ENCODE measurements at regions not wholly inside any gene's neighbourhood (a gene's known extent, or its start where the extent isn't known, plus 50 kb on each side); places are given as distances from the start of the nearest gene placed in this dataset.

DNA sequence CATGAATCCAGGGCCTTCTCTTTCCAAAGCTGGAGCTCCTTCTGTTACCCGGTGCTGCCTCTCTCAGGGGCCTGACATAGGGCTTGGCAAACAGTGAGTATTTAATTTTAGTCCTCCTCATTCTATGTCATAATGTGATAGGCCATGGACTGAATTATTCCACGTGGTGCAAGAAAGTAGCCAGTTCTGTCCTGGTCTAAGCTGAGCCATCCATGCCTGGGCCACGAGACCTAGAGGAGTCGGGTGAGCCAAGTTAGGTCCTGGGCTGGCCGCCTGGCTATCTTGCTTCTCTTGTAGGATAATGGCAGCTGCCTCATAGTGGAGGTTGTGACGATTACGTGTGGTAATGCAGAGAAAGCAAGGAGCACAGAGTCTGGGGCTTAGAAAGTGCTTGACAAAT lies 170.6 kb downstream of the FAM43A start:
- no peak for TF ChIP-seq POLR2AphosphoS5 (IDR thresholded peaks at IDR 0.05; ENCODE audit: low read depth, low read length)
- no peak for TF ChIP-seq FOXP2 (optimal IDR thresholded peaks at IDR 0.05; ENCODE audit: borderline replicate concordance, extremely low read depth, extremely low read length, insufficient read depth)
- TF ChIP-seq, protein P1, sequence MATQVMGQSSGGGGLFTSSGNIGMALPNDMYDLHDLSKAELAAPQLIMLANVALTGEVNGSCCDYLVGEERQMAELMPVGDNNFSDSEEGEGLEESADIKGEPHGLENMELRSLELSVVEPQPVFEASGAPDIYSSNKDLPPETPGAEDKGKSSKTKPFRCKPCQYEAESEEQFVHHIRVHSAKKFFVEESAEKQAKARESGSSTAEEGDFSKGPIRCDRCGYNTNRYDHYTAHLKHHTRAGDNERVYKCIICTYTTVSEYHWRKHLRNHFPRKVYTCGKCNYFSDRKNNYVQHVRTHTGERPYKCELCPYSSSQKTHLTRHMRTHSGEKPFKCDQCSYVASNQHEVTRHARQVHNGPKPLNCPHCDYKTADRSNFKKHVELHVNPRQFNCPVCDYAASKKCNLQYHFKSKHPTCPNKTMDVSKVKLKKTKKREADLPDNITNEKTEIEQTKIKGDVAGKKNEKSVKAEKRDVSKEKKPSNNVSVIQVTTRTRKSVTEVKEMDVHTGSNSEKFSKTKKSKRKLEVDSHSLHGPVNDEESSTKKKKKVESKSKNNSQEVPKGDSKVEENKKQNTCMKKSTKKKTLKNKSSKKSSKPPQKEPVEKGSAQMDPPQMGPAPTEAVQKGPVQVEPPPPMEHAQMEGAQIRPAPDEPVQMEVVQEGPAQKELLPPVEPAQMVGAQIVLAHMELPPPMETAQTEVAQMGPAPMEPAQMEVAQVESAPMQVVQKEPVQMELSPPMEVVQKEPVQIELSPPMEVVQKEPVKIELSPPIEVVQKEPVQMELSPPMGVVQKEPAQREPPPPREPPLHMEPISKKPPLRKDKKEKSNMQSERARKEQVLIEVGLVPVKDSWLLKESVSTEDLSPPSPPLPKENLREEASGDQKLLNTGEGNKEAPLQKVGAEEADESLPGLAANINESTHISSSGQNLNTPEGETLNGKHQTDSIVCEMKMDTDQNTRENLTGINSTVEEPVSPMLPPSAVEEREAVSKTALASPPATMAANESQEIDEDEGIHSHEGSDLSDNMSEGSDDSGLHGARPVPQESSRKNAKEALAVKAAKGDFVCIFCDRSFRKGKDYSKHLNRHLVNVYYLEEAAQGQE (IDR thresholded peaks at IDR 0.05; ENCODE audit: insufficient read depth in 1 of 2, low read depth in 2 of 2, low read length in 2 of 2): no peak
- no peak for TF ChIP-seq TAF1 (IDR thresholded peaks at IDR 0.05; ENCODE audit: borderline replicate concordance, insufficient read depth, low read length)
- no peak for TF ChIP-seq SIN3A (IDR thresholded peaks at IDR 0.05; ENCODE audit: borderline replicate concordance, insufficient read depth, low read length)

DNA sequence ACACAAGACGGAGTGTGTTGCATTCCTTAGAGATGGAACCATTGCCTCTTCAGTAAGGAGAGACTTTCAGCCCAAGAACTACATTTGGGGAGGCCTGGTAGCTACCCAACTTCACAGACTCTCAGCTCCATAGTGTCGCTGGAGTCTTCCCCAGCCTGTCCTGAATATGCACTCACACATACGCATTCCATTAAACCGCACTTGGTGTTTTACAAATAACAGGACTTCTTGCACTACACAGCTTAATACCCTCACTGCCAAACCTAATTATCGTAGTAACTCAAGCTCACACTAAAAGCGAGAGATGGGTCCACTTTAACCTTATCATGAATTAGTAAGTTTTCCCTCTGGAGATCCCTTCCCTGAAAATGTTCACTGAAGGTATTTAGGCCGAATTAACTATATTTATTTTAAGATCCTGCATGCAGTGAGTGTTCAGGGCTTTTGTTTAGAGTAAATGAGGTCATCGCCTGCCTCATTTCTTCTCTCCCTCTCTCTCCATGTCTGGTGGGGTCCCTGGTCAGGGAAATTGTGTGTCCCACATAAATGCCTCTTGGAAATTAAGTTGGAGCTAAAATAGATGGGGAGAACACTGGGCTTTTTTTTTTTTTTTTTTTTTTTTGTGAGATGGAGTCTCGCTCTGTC lies 171.9 kb downstream of the FAM43A start:
- TF ChIP-seq TAF1 (IDR thresholded peaks at IDR 0.05; ENCODE audit: borderline replicate concordance, insufficient read depth, low read length): no peak
- no peak for TF ChIP-seq SIN3A (IDR thresholded peaks at IDR 0.05; ENCODE audit: borderline replicate concordance, insufficient read depth, low read length)
- TF ChIP-seq, protein P1 (IDR thresholded peaks at IDR 0.05; ENCODE audit: insufficient read depth in 1 of 2, low read depth in 2 of 2, low read length in 2 of 2): no peak
- TF ChIP-seq POLR2AphosphoS5 (IDR thresholded peaks at IDR 0.05; ENCODE audit: low read depth, low read length): no peak
- TF ChIP-seq FOXP2 (optimal IDR thresholded peaks at IDR 0.05; ENCODE audit: borderline replicate concordance, extremely low read depth, extremely low read length, insufficient read depth): no peak

DNA sequence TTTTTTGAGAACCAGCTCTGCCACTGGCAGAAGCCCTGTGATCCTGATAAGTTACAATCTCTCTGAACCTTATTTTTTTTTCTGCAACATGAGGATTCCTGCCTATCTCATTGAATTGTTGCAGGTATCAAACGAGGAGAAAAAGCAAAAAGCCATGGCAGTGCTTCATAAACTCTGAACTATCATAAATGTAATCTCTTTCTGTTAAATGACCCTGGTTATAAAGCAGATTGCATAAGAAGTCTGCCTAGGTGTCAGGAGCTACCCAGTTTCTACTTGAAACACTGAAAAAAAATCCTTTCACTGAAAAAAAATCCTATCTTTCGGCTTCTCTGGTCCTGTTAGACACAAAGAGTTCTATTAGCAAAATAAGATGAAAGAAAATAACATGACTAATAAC lies 172.7 kb downstream of the FAM43A start:
- TF ChIP-seq FOXP2 (optimal IDR thresholded peaks at IDR 0.05; ENCODE audit: borderline replicate concordance, extremely low read depth, extremely low read length, insufficient read depth) (no peak), POLR2AphosphoS5 (IDR thresholded peaks at IDR 0.05; ENCODE audit: low read depth, low read length) (no peak), TAF1 (IDR thresholded peaks at IDR 0.05; ENCODE audit: borderline replicate concordance, insufficient read depth, low read length) (no peak), SIN3A (IDR thresholded peaks at IDR 0.05; ENCODE audit: borderline replicate concordance, insufficient read depth, low read length) (no peak)
- TF ChIP-seq, protein P1 (IDR thresholded peaks at IDR 0.05; ENCODE audit: insufficient read depth in 1 of 2, low read depth in 2 of 2, low read length in 2 of 2): no peak

DNA sequence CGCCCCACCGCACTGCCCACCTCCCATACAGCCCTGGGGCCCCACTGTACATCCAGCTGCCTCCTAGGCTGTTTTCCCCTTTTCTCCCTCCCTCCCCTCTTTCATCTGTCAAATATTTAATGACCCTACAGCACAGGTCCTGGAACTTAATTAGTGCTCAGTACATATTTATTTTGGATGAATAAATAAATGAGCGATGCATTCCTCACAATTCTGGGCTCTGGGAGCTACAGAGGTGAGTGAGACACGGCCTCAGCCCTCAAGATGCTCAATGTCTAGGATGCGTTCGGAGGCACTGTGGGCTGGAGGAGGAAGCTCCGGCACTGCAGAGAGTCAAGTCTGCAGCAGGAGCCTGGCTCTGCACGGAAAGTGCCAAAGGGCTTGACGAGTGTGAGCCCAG lies 175.0 kb downstream of the FAM43A start:
- TF ChIP-seq TAF1 (IDR thresholded peaks at IDR 0.05; ENCODE audit: borderline replicate concordance, insufficient read depth, low read length) (no peak), POLR2AphosphoS5 (IDR thresholded peaks at IDR 0.05; ENCODE audit: low read depth, low read length) (no peak), SIN3A (IDR thresholded peaks at IDR 0.05; ENCODE audit: borderline replicate concordance, insufficient read depth, low read length) (no peak), FOXP2 (optimal IDR thresholded peaks at IDR 0.05; ENCODE audit: borderline replicate concordance, extremely low read depth, extremely low read length, insufficient read depth) (no peak)
- TF ChIP-seq, protein P1 (IDR thresholded peaks at IDR 0.05; ENCODE audit: insufficient read depth in 1 of 2, low read depth in 2 of 2, low read length in 2 of 2): no peak

All from PFSK-1 (cell line).